Breast epithelium (tissue), 4 donors: ENCODE measurements at regions not wholly inside any gene's neighbourhood (a gene's known extent, or its start where the extent isn't known, plus 50 kb on each side); places are given as distances from the start of the nearest gene placed in this dataset.

ENCODE experiments used
- DNase-seq, 2 donors: peaks; one replicate each; pipeline ENCODE4 v3.0.0-alpha.2; 2019; ENCODE audit warnings: low spot score in 2 of 2
- H3K27ac ChIP-seq, 2 donors: fragments of 200-600 bp; sonication (generic) in 1 of 2; one replicate each; pipeline ENCODE4 v1.5.1; 2016 to 2019; ENCODE audit warnings: mild to moderate bottlenecking in 1 of 2
- H3K27me3 ChIP-seq, 2 donors: fragments of 200-600 bp; sonication (generic) in 1 of 2; one replicate each; pipeline versions ENCODE4 v1.5.1 to v1.6.0; 2017 to 2019; ENCODE audit warnings: control low read depth in 1 of 2, mild to moderate bottlenecking in 1 of 2
- H3K36me3 ChIP-seq: fragments of 200-600 bp; one replicate; pipeline ENCODE4 v1.5.1; 2019
- H3K4me1 ChIP-seq, 2 donors: fragments of 200-600 bp; sonication (generic); one replicate each; pipeline ENCODE4 v1.5.1; 2016 to 2019; ENCODE audit warnings: control low read depth in 1 of 2
- H3K4me3 ChIP-seq, 3 donors: fragments of 200-600 bp; sonication (generic); 1 replicate in 2 of 3; 2 replicates in 1 of 3; pipeline ENCODE4 v1.5.1; 2016 to 2019; ENCODE audit warnings: mild to moderate bottlenecking in 3 of 3, moderate library complexity in 2 of 3
- H3K9me3 ChIP-seq, 2 donors: fragments of 200-600 bp; sonication (generic) in 1 of 2; one replicate each; pipeline ENCODE4 v1.5.1; 2016 to 2019; ENCODE audit warnings: control low read depth in 1 of 2
- CTCF ChIP-seq, 3 donors: fragments of 450-650 bp; IDR thresholded peaks; one replicate each; pipeline ENCODE4 v1.5.1; 2016 to 2017; ENCODE audit warnings: antibody characterized with exemption in 3 of 3, mild to moderate bottlenecking in 3 of 3, moderate library complexity in 3 of 3
- POLR2A ChIP-seq: fragments of 450-650 bp; IDR thresholded peaks from one replicate; pipeline ENCODE4 v1.6.1; 2016; ENCODE audit warnings: antibody characterized with exemption, mild to moderate bottlenecking, moderate library complexity
- POLR2AphosphoS5 ChIP-seq, 3 donors: sonication (generic); formaldehyde crosslinking; IDR thresholded peaks; one replicate each; pipeline ENCODE4 v1.6.1; 2017; ENCODE audit warnings: antibody characterized with exemption in 3 of 3
- intact Hi-C: fragments of 100-400 bp; cut with DNase I; formaldehyde crosslinking; loops from one replicate; pipeline ENCODE4 v1.15.1; 2023; ENCODE audit warnings: low total_unique reads

- Histone ChIP-seq H3K27me3 (no peaks in the 10 kb centered on the region), H3K4me3 (no peak overlapping the region), H3K36me3 (no peaks in the 10 kb centered on the region), H3K4me1 (no peaks in the 10 kb centered on the region), H3K27ac (no peak overlapping the region), H3K9me3 (no peaks in the 10 kb centered on the region)
- DNase-seq = no peak
- TF ChIP-seq POLR2AphosphoS5 (IDR thresholded peaks at IDR 0.05) (no peak), CTCF (IDR thresholded peaks at IDR 0.05) (no peak), POLR2A (no peak)
- intact Hi-C loops = no loop called here
These were observed 281.8 kb downstream of the GPATCH2 start for GRCh38 chr1:217348960-217349664.

GRCh38 chr1:217344712-217345111 is 286.2 kb downstream of the GPATCH2 start:
- intact Hi-C loops = no loop called here
- TF ChIP-seq POLR2A (no peak), CTCF (IDR thresholded peaks at IDR 0.05) (no peak), POLR2AphosphoS5 (IDR thresholded peaks at IDR 0.05) (no peak)

GRCh38 chr1:217343907-217344306 is 287.0 kb downstream of the GPATCH2 start:
- no peaks in the 10 kb centered on the region for H3K27me3 ChIP-seq
- intact Hi-C loops = no loop called here
- no peak for TF ChIP-seq CTCF (IDR thresholded peaks at IDR 0.05)
- no peak for TF ChIP-seq POLR2AphosphoS5 (IDR thresholded peaks at IDR 0.05)
- no peak for TF ChIP-seq POLR2A
- H3K36me3 ChIP-seq = no peaks in the 10 kb centered on the region
- H3K4me1 ChIP-seq = no peaks in the 10 kb centered on the region
- no peak overlapping the region for H3K4me3 ChIP-seq
- DNase-seq = no peak
- no peaks in the 10 kb centered on the region for H3K9me3 ChIP-seq
- H3K27ac ChIP-seq = no peak overlapping the region

More at GRCh38 chr1:217344712-217345111, 286.2 kb downstream of the GPATCH2 start:
- Histone ChIP-seq H3K27ac (no peak overlapping the region), H3K27me3 (no peaks in the 10 kb centered on the region), H3K36me3 (no peaks in the 10 kb centered on the region), H3K9me3 (no peaks in the 10 kb centered on the region), H3K4me1 (no peaks in the 10 kb centered on the region), H3K4me3 (no peak overlapping the region)
- DNase-seq = no peak

- Histone ChIP-seq H3K9me3 (no peaks in the 10 kb centered on the region), H3K27me3 (no peaks in the 10 kb centered on the region), H3K27ac (no peak overlapping the region), H3K36me3 (no peaks in the 10 kb centered on the region), H3K4me1 (no peaks in the 10 kb centered on the region), H3K4me3 (no peak overlapping the region)
- DNase-seq = no peak
- intact Hi-C loops = no loop called here
- no peak for TF ChIP-seq CTCF (IDR thresholded peaks at IDR 0.05)
- TF ChIP-seq POLR2AphosphoS5 (IDR thresholded peaks at IDR 0.05) = no peak
- TF ChIP-seq POLR2A = no peak
These were observed 288.8 kb downstream of the GPATCH2 start for GRCh38 chr1:217342105-217342504.

GRCh38 chr1:217336724-217337123 is 294.2 kb downstream of the GPATCH2 start:
- TF ChIP-seq POLR2AphosphoS5 (IDR thresholded peaks at IDR 0.05) = no peak
- no peak for TF ChIP-seq POLR2A
- TF ChIP-seq CTCF (IDR thresholded peaks at IDR 0.05) = no peak
- no peak overlapping the region for H3K4me3 ChIP-seq
- no peak overlapping the region for H3K27ac ChIP-seq
- intact Hi-C loops = no loop called here
- H3K36me3 ChIP-seq = no peaks in the 10 kb centered on the region
- no peaks in the 10 kb centered on the region for H3K27me3 ChIP-seq
- no peak for DNase-seq
- no peaks in the 10 kb centered on the region for H3K4me1 ChIP-seq
- no peaks in the 10 kb centered on the region for H3K9me3 ChIP-seq
